Activated CD4-positive, alpha-beta T cell treated with anti-CD3 and anti-CD28 coated beads, Interleukin-2, amount 10 ng/mL, durations not matched to agents 24 days and 14 days (primary cell): ENCODE measurements at regions not wholly inside any gene's neighbourhood (a gene's known extent, or its start where the extent isn't known, plus 50 kb on each side); places are given as distances from the start of the nearest gene placed in this dataset.

ENCODE experiments used
- DNase-seq: peaks from one replicate; pipeline ENCODE4 v3.0.0; 2022
- H3K27ac Mint-ChIP-seq: one replicate; pipeline ENCODE4 v1.8.0; 2022; ENCODE audit warnings: mild to moderate bottlenecking, mixed read lengths
- H3K27me3 Mint-ChIP-seq: one replicate; pipeline ENCODE4 v1.8.0; 2022; ENCODE audit warnings: mixed read lengths
- H3K36me3 Mint-ChIP-seq: one replicate; pipeline ENCODE4 v1.8.0; 2022; ENCODE audit warnings: low read depth, mild to moderate bottlenecking, mixed read lengths
- H3K4me1 Mint-ChIP-seq: one replicate; pipeline ENCODE4 v1.8.0; 2021; ENCODE audit warnings: mixed read lengths
- H3K4me3 Mint-ChIP-seq: one replicate; pipeline ENCODE4 v1.8.0; 2022; ENCODE audit warnings: mild to moderate bottlenecking, moderate library complexity, mixed read lengths
- H3K9me3 Mint-ChIP-seq: one replicate; pipeline ENCODE4 v1.8.0; 2021; ENCODE audit warnings: mixed read lengths
- intact Hi-C: fragments of 100-400 bp; cut with micrococcal nuclease; formaldehyde crosslinking; loops from one replicate; pipeline ENCODE4 v1.15.1; 2023

- Mint-ChIP-seq H3K27me3 (no peaks in the 10 kb centered on the region), H3K4me3 (no peak overlapping the region), H3K27ac (no peak overlapping the region), H3K36me3 (no peaks in the 10 kb centered on the region), H3K4me1 (no peaks in the 10 kb centered on the region), H3K9me3 (peaks cover 5% of the 10 kb centered on the region)
- intact Hi-C loops, result no loop called here
- DNase-seq, result no peak
Observed at GRCh38 chr6:133641104-133641503, 247.8 kb upstream of the TCF21 start.

GRCh38 chr6:133644548-133644891 lies 244.4 kb upstream of the TCF21 start:
- no peak overlapping the region for H3K4me3 Mint-ChIP-seq
- intact Hi-C loops, result no loop called here
- H3K27ac Mint-ChIP-seq, result no peak overlapping the region
- no peaks in the 10 kb centered on the region for H3K27me3 Mint-ChIP-seq
- H3K4me1 Mint-ChIP-seq, result no peaks in the 10 kb centered on the region
- no peak for DNase-seq
- H3K9me3 Mint-ChIP-seq, result no peaks in the 10 kb centered on the region
- H3K36me3 Mint-ChIP-seq, result no peaks in the 10 kb centered on the region

- no peak for DNase-seq
- Mint-ChIP-seq H3K36me3 (no peaks in the 10 kb centered on the region), H3K9me3 (no peaks in the 10 kb centered on the region), H3K4me1 (no peaks in the 10 kb centered on the region), H3K27ac (no peak overlapping the region), H3K27me3 (no peaks in the 10 kb centered on the region), H3K4me3 (no peak overlapping the region)
- intact Hi-C loops, result no loop called here
Observed at GRCh38 chr6:133644892-133645619, 243.9 kb upstream of the TCF21 start.

GRCh38 chr6:133645966-133646740 lies 242.8 kb upstream of the TCF21 start:
- H3K4me3 Mint-ChIP-seq, result no peak overlapping the region
- intact Hi-C loops, result no loop called here

GRCh38 chr6:133648581-133648980 lies 240.3 kb upstream of the TCF21 start:
- no peaks in the 10 kb centered on the region for H3K27me3 Mint-ChIP-seq
- no peaks in the 10 kb centered on the region for H3K4me1 Mint-ChIP-seq
- H3K9me3 Mint-ChIP-seq, result no peaks in the 10 kb centered on the region
- no peaks in the 10 kb centered on the region for H3K36me3 Mint-ChIP-seq
- H3K4me3 Mint-ChIP-seq, result no peak overlapping the region
- DNase-seq, result no peak
- intact Hi-C loops, result no loop called here
- H3K27ac Mint-ChIP-seq, result no peak overlapping the region

More at GRCh38 chr6:133645966-133646740, 242.8 kb upstream of the TCF21 start:
- Mint-ChIP-seq H3K36me3 (no peaks in the 10 kb centered on the region), H3K27me3 (no peaks in the 10 kb centered on the region), H3K9me3 (no peaks in the 10 kb centered on the region), H3K27ac (no peak overlapping the region), H3K4me1 (no peaks in the 10 kb centered on the region)
- DNase-seq, result no peak

- H3K27me3 Mint-ChIP-seq, result no peaks in the 10 kb centered on the region
- intact Hi-C loops, result no loop called here
- no peak for DNase-seq
- H3K27ac Mint-ChIP-seq, result no peak overlapping the region
- H3K4me1 Mint-ChIP-seq, result no peaks in the 10 kb centered on the region
- H3K9me3 Mint-ChIP-seq, result no peaks in the 10 kb centered on the region
- no peak overlapping the region for H3K4me3 Mint-ChIP-seq
- no peaks in the 10 kb centered on the region for H3K36me3 Mint-ChIP-seq
Observed at GRCh38 chr6:133671376-133671775, 217.5 kb upstream of the TCF21 start.

GRCh38 chr6:133673056-133673455 lies 215.9 kb upstream of the TCF21 start:
- no peak overlapping the region for H3K27ac Mint-ChIP-seq
- intact Hi-C loops, result no loop called here
- no peak overlapping the region for H3K4me3 Mint-ChIP-seq
- no peaks in the 10 kb centered on the region for H3K36me3 Mint-ChIP-seq
- no peaks in the 10 kb centered on the region for H3K27me3 Mint-ChIP-seq
- no peak for DNase-seq
- H3K9me3 Mint-ChIP-seq, result no peaks in the 10 kb centered on the region
- no peaks in the 10 kb centered on the region for H3K4me1 Mint-ChIP-seq

- no peak for DNase-seq
- Mint-ChIP-seq H3K36me3 (no peaks in the 10 kb centered on the region), H3K27me3 (peaks cover 2% of the 10 kb centered on the region), H3K4me1 (no peaks in the 10 kb centered on the region), H3K4me3 (no peak overlapping the region), H3K9me3 (no peaks in the 10 kb centered on the region), H3K27ac (no peak overlapping the region)
- intact Hi-C loops, result no loop called here
Observed at GRCh38 chr6:133674661-133675060, 214.3 kb upstream of the TCF21 start.

- intact Hi-C loops, result no loop called here
- Mint-ChIP-seq H3K27ac (no peak overlapping the region), H3K4me1 (no peaks in the 10 kb centered on the region), H3K9me3 (no peaks in the 10 kb centered on the region), H3K36me3 (no peaks in the 10 kb centered on the region), H3K27me3 (peaks cover 2% of the 10 kb centered on the region), H3K4me3 (no peak overlapping the region)
- no peak for DNase-seq
Observed at GRCh38 chr6:133680994-133681393, 207.9 kb upstream of the TCF21 start.

- intact Hi-C loops, result no loop called here
- H3K36me3 Mint-ChIP-seq, result no peaks in the 10 kb centered on the region
Observed at GRCh38 chr6:133681891-133682290, 207.0 kb upstream of the TCF21 start.

GRCh38 chr6:133682506-133683307 lies 206.2 kb upstream of the TCF21 start:
- intact Hi-C loops, result no loop called here
- H3K27me3 Mint-ChIP-seq, result peaks cover 2% of the 10 kb centered on the region
- H3K9me3 Mint-ChIP-seq, result no peaks in the 10 kb centered on the region
- DNase-seq, result no peak
- H3K4me1 Mint-ChIP-seq, result no peaks in the 10 kb centered on the region
- H3K36me3 Mint-ChIP-seq, result no peaks in the 10 kb centered on the region
- H3K27ac Mint-ChIP-seq, result no peak overlapping the region
- no peak overlapping the region for H3K4me3 Mint-ChIP-seq

More at GRCh38 chr6:133681891-133682290, 207.0 kb upstream of the TCF21 start:
- no peaks in the 10 kb centered on the region for H3K9me3 Mint-ChIP-seq
- no peaks in the 10 kb centered on the region for H3K4me1 Mint-ChIP-seq
- peaks cover 2% of the 10 kb centered on the region for H3K27me3 Mint-ChIP-seq
- H3K4me3 Mint-ChIP-seq, result no peak overlapping the region
- no peak for DNase-seq
- H3K27ac Mint-ChIP-seq, result no peak overlapping the region

GRCh38 chr6:133683308-133683580 lies 205.7 kb upstream of the TCF21 start:
- Mint-ChIP-seq H3K4me3 (no peak overlapping the region), H3K4me1 (no peaks in the 10 kb centered on the region), H3K9me3 (no peaks in the 10 kb centered on the region), H3K27me3 (peaks cover 2% of the 10 kb centered on the region), H3K36me3 (no peaks in the 10 kb centered on the region), H3K27ac (no peak overlapping the region)
- intact Hi-C loops, result no loop called here
- no peak for DNase-seq

GRCh38 chr6:133683606-133684005 lies 205.3 kb upstream of the TCF21 start:
- H3K27me3 Mint-ChIP-seq, result peaks cover 2% of the 10 kb centered on the region
- H3K27ac Mint-ChIP-seq, result no peak overlapping the region

More at GRCh38 chr6:133683606-133684005, 205.3 kb upstream of the TCF21 start:
- no peak for DNase-seq
- Mint-ChIP-seq H3K36me3 (no peaks in the 10 kb centered on the region), H3K4me1 (no peaks in the 10 kb centered on the region), H3K9me3 (no peaks in the 10 kb centered on the region), H3K4me3 (no peak overlapping the region)
- intact Hi-C loops, result no loop called here
